H1 (cell line): ENCODE measurements at regions not wholly inside any gene's neighbourhood (a gene's known extent, or its start where the extent isn't known, plus 50 kb on each side); places are given as distances from the start of the nearest gene placed in this dataset.

Experiments
- CTCF ChIA-PET: fragments of 300-600 bp; sonication (Branson Sonifier 250); formaldehyde crosslinking; loops from one replicate; lab custom pipeline; 2021; ENCODE audit not compliant: partially characterized antibody; lab: Charles Lee
- POLR2A ChIA-PET: fragments of 300-600 bp; sonication (Branson Sonifier 250); formaldehyde crosslinking; loops from one replicate; lab custom pipeline; 2021; ENCODE audit warnings: inconsistent platforms; ENCODE audit not compliant: partially characterized antibody; lab: Charles Lee
- DNase-seq, 2 experiments: peaks; one replicate each; pipeline versions ENCODE4 v3.0.0 to v3.0.0-alpha.2; 2010 to 2022; ENCODE audit warnings: low spot score in 2 of 2, low read depth in 1 of 2, mixed read lengths in 1 of 2
- FAIRE-seq: peaks from 2 replicates; lab custom pipeline; 2011; peaks lifted over from hg19 to GRCh38; lab: Jason Lieb, UNC
- H2AFZ ChIP-seq: 2 replicates; pipeline ENCODE4 v1.8.1; 2012; ENCODE audit warnings: low read length, inconsistent platforms
- H2AK5ac ChIP-seq: 2 replicates; pipeline ENCODE4 v1.6.1; 2013; ENCODE audit warnings: low read depth, low read length
- H2BK120ac ChIP-seq: replicated peaks from 2 replicates; pipeline ENCODE3; 2013; ENCODE audit warnings: low read depth, low read length, inconsistent platforms
- H2BK12ac ChIP-seq: 2 replicates; pipeline ENCODE4 v1.6.1; 2013; ENCODE audit warnings: low read depth, low read length
- H2BK15ac ChIP-seq: 2 replicates; pipeline ENCODE4 v1.6.1; 2013; ENCODE audit warnings: low read length
- H2BK20ac ChIP-seq: 2 replicates; pipeline ENCODE4 v1.6.1; 2013; ENCODE audit warnings: low read length
- H2BK5ac ChIP-seq: 2 replicates; pipeline ENCODE4 v1.6.1; 2013; ENCODE audit warnings: low read depth, low read length
- H3K14ac ChIP-seq: 2 replicates; pipeline ENCODE4 v1.6.1; 2013; ENCODE audit warnings: inconsistent platforms; ENCODE audit not compliant: insufficient read length
- H3K18ac ChIP-seq: 2 replicates; pipeline ENCODE4 v1.6.1; 2013; ENCODE audit warnings: low read length; ENCODE audit errors: extremely low read depth
- H3K23ac ChIP-seq: 2 replicates; pipeline ENCODE4 v1.6.1; 2013; ENCODE audit warnings: inconsistent platforms; ENCODE audit not compliant: insufficient read length
- H3K23me2 ChIP-seq: 2 replicates; pipeline ENCODE4 v1.6.1; 2013; ENCODE audit warnings: low read depth, low read length
- H3K27ac ChIP-seq: 2 replicates; pipeline ENCODE4 v1.6.1; 2011; ENCODE audit warnings: low read depth, low read length, inconsistent platforms
- H3K27me3 ChIP-seq, 4 experiments: replicated peaks in 1 of 4; 1 replicate in 1 of 4; 2 replicates in 3 of 4; pipeline versions ENCODE4 v1.6.1 to v1.8.1; 2011 to 2013; ENCODE audit warnings: low read length in 3 of 4, mild to moderate bottlenecking in 3 of 4, inconsistent platforms in 2 of 4, mixed read lengths in 2 of 4, moderate library complexity in 1 of 4; ENCODE audit not compliant: control insufficient read depth in 3 of 4, insufficient read depth in 3 of 4; ENCODE audit errors: extremely low read depth in 1 of 4
- H3K36me3 ChIP-seq, 4 experiments: 2 replicates each; pipeline versions ENCODE4 v1.6.1 to v1.8.1; 2011 to 2013; ENCODE audit warnings: mild to moderate bottlenecking in 4 of 4, low read length in 3 of 4, moderate library complexity in 2 of 4, control low read depth in 1 of 4, inconsistent platforms in 1 of 4; ENCODE audit not compliant: insufficient read depth in 4 of 4, control insufficient read depth in 2 of 4
- H3K4ac ChIP-seq: replicated peaks from 2 replicates; pipeline ENCODE3; 2013; ENCODE audit warnings: low read length, low read depth, mixed read lengths, inconsistent platforms; ENCODE audit not compliant: insufficient read length
- H3K4me1 ChIP-seq, 4 experiments: replicated peaks in 1 of 4; 1 replicate in 1 of 4; 2 replicates in 3 of 4; pipeline versions ENCODE4 v1.6.1 to v1.8.1; 2011 to 2013; ENCODE audit warnings: low read length in 3 of 4, inconsistent platforms in 2 of 4, mixed read lengths in 1 of 4; ENCODE audit not compliant: insufficient read depth in 4 of 4, control insufficient read depth in 3 of 4
- H3K4me2 ChIP-seq, 2 experiments: 2 replicates each; pipeline versions ENCODE4 v1.6.1 to v1.8.1; 2011 to 2013; ENCODE audit warnings: low read depth in 2 of 2, low read length in 2 of 2, control low read depth in 1 of 2, inconsistent platforms in 1 of 2, mild to moderate bottlenecking in 1 of 2; ENCODE audit not compliant: insufficient read depth in 1 of 2
- H3K4me3 ChIP-seq, 4 experiments: fragments of 200-600, 300-600 bp in 1 of 4; sonication (generic), shearing (Covaris generic), sonication (Bioruptor Twin) in 1 of 4; 2 replicates each; pipeline versions ENCODE4 v1.5.1 to v1.8.1; 2011 to 2016; ENCODE audit warnings: low read length in 4 of 4, low read depth in 3 of 4, control low read depth in 2 of 4, inconsistent platforms in 2 of 4, mild to moderate bottlenecking in 2 of 4, mixed read lengths in 1 of 4, moderate library complexity in 1 of 4; ENCODE audit not compliant: insufficient read depth in 2 of 4; ENCODE audit errors: extremely low read depth in 1 of 4
- H3K56ac ChIP-seq: replicated peaks from 2 replicates; pipeline ENCODE3; 2013; ENCODE audit warnings: low read depth, mild to moderate bottlenecking, mixed read lengths, low read length, inconsistent platforms; ENCODE audit not compliant: insufficient read length
- H3K79me1 ChIP-seq: 2 replicates; pipeline ENCODE4 v1.6.1; 2013; ENCODE audit warnings: low read depth, low read length, control low read depth
- H3K79me2 ChIP-seq, 2 experiments: 2 replicates each; pipeline versions ENCODE4 v1.6.1 to v1.8.1; 2012 to 2013; ENCODE audit warnings: low read length in 2 of 2, mild to moderate bottlenecking in 2 of 2, inconsistent platforms in 1 of 2; ENCODE audit not compliant: insufficient read depth in 2 of 2, control insufficient read depth in 1 of 2
- H3K9ac ChIP-seq, 4 experiments: replicated peaks in 1 of 4; 1 replicate in 1 of 4; 2 replicates in 3 of 4; pipeline versions ENCODE4 v1.6.1 to v1.8.1; 2011 to 2013; ENCODE audit warnings: low read depth in 3 of 4, low read length in 3 of 4, control low read depth in 2 of 4, mild to moderate bottlenecking in 2 of 4, moderate library complexity in 2 of 4, inconsistent platforms in 1 of 4; ENCODE audit errors: extremely low read depth in 1 of 4
- H3K9me3 ChIP-seq, 2 experiments: 2 replicates each; pipeline versions ENCODE4 v1.6.1 to v1.8.1; 2012 to 2013; ENCODE audit warnings: mild to moderate bottlenecking in 2 of 2, moderate library complexity in 2 of 2, control low read depth in 1 of 2, inconsistent platforms in 1 of 2, low read depth in 1 of 2, low read length in 1 of 2, mixed read lengths in 1 of 2; ENCODE audit not compliant: insufficient read depth in 2 of 2
- H4K20me1 ChIP-seq, 2 experiments: replicated peaks in 1 of 2; 2 replicates each; pipeline versions ENCODE3 to v1.8.1; 2011 to 2013; ENCODE audit warnings: inconsistent platforms in 2 of 2, low read length in 2 of 2, mild to moderate bottlenecking in 1 of 2; ENCODE audit not compliant: insufficient read depth in 2 of 2, control insufficient read depth in 1 of 2
- H4K5ac ChIP-seq: 2 replicates; pipeline ENCODE4 v1.6.1; 2013; ENCODE audit warnings: low read length, low read depth, mixed read lengths, inconsistent platforms; ENCODE audit not compliant: insufficient read length
- H4K8ac ChIP-seq: 2 replicates; pipeline ENCODE4 v1.8.0; 2013; ENCODE audit warnings: mild to moderate bottlenecking, moderate library complexity, low read length, inconsistent platforms; ENCODE audit not compliant: insufficient read depth; ENCODE audit errors: extremely low read depth
- H4K91ac ChIP-seq: replicated peaks from 2 replicates; pipeline ENCODE3; 2013; ENCODE audit warnings: low read length, mixed read lengths, inconsistent platforms; ENCODE audit not compliant: insufficient read length
- NANOG ChIP-seq: IDR thresholded peaks from 2 replicates; pipeline ENCODE4 v1.6.1; 2011; ENCODE audit warnings: low read length, low read depth, mild to moderate bottlenecking, inconsistent platforms; ENCODE audit not compliant: insufficient read depth, poor library complexity, severe bottlenecking
- RAD21 ChIP-seq, 2 experiments: IDR thresholded peaks in 1 of 2; conservative IDR thresholded peaks in 1 of 2; 2 replicates each; pipeline ENCODE4 v1.6.1; 2011; ENCODE audit warnings: low read depth in 2 of 2, low read length in 2 of 2, improper control_type of control experiment in 1 of 2, inconsistent platforms in 1 of 2, mild to moderate bottlenecking in 1 of 2, moderate library complexity in 1 of 2
- RFX5 ChIP-seq: IDR thresholded peaks from 2 replicates; pipeline ENCODE4 v1.6.1; 2011; ENCODE audit warnings: low read depth, low read length, improper control_type of control experiment, borderline replicate concordance
- SP4 ChIP-seq: IDR thresholded peaks from 2 replicates; pipeline ENCODE4 v1.6.1; 2012; ENCODE audit warnings: low read length, inconsistent platforms
- TF ChIP-seq, protein P1 (sequence below), 3 experiments: IDR thresholded peaks; 1 replicate in 2 of 3; 2 replicates in 1 of 3; pipeline versions ENCODE4 v1.5.1 to v1.6.1; 2011; ENCODE audit warnings: low read length in 3 of 3, mild to moderate bottlenecking in 3 of 3, inconsistent platforms in 2 of 3, low read depth in 1 of 3, moderate library complexity in 1 of 3; ENCODE audit not compliant: insufficient read depth in 1 of 3; ENCODE audit errors: control extremely low read depth in 1 of 3

- no peak overlapping the region for H2AFZ ChIP-seq
- H3K23me2 ChIP-seq = no peaks in the 10 kb centered on the region
- no peaks in the 10 kb centered on the region for H3K27me3 ChIP-seq
- no peaks in the 10 kb centered on the region for H3K79me2 ChIP-seq
- no peaks in the 10 kb centered on the region for H3K9me3 ChIP-seq
- H2AK5ac ChIP-seq = no peak overlapping the region
- no peaks in the 10 kb centered on the region for H4K20me1 ChIP-seq
- no peak overlapping the region for H3K18ac ChIP-seq
- no peaks in the 10 kb centered on the region for H3K4me1 ChIP-seq
- H3K27ac ChIP-seq = no peak overlapping the region
- H3K56ac ChIP-seq = no peak overlapping the region
- no peak overlapping the region for H2BK15ac ChIP-seq
- H4K5ac ChIP-seq = no peak overlapping the region
- POLR2A ChIA-PET = no interaction called here
- no peak overlapping the region for H3K14ac ChIP-seq
- no peak overlapping the region for H2BK12ac ChIP-seq
- H4K91ac ChIP-seq = no peak overlapping the region
- peak; percentile 36 for FAIRE-seq
- H2BK5ac ChIP-seq = no peak overlapping the region
- H3K36me3 ChIP-seq = no peaks in the 10 kb centered on the region
- H2BK20ac ChIP-seq = no peak overlapping the region
- no peak overlapping the region for H3K4me2 ChIP-seq
- TF ChIP-seq NANOG = no peak
- TF ChIP-seq RAD21 (IDR thresholded peaks at IDR 0.05 in 1 of 2, conservative IDR thresholded peaks at IDR 0.05 in 1 of 2; ENCODE audit: low read depth in 2 of 2, low read length in 2 of 2) = peak; percentile 40 to 54; a peak in 3 of 4 replicates
- TF ChIP-seq, protein P1, sequence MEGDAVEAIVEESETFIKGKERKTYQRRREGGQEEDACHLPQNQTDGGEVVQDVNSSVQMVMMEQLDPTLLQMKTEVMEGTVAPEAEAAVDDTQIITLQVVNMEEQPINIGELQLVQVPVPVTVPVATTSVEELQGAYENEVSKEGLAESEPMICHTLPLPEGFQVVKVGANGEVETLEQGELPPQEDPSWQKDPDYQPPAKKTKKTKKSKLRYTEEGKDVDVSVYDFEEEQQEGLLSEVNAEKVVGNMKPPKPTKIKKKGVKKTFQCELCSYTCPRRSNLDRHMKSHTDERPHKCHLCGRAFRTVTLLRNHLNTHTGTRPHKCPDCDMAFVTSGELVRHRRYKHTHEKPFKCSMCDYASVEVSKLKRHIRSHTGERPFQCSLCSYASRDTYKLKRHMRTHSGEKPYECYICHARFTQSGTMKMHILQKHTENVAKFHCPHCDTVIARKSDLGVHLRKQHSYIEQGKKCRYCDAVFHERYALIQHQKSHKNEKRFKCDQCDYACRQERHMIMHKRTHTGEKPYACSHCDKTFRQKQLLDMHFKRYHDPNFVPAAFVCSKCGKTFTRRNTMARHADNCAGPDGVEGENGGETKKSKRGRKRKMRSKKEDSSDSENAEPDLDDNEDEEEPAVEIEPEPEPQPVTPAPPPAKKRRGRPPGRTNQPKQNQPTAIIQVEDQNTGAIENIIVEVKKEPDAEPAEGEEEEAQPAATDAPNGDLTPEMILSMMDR (IDR thresholded peaks at IDR 0.05; ENCODE audit: control extremely low read depth in 1 of 3, insufficient read depth in 1 of 3, low read depth in 1 of 3, low read length in 3 of 3) = peak in 2 of 3 experiments; percentile 36 to 60; a peak in 2 of 4 replicates
- TF ChIP-seq RFX5 = no peak
- TF ChIP-seq SP4 = no peak
- CTCF ChIA-PET = interaction anchor here (0.8 to 2.2 kb wide), 8 partner anchors 9 to 585 kb away, joined by 3 to 8 read pairs (median 3); partner anchors contain the start of gene GRIA2
- no peak overlapping the region for H3K4ac ChIP-seq
- no peak overlapping the region for H2BK120ac ChIP-seq
- H3K79me1 ChIP-seq = no peaks in the 10 kb centered on the region
- no peak for DNase-seq
- H3K4me3 ChIP-seq = no peak overlapping the region
- H3K9ac ChIP-seq = no peak overlapping the region
- no peak overlapping the region for H3K23ac ChIP-seq
- no peak overlapping the region for H4K8ac ChIP-seq
These were observed 367.8 kb downstream of the GASK1B start for GRCh38 chr4:157804986-157805385.
